CD4-positive, alpha-beta T cell treated with Interleukin-12 subunit alpha and Interleukin-12 subunit beta, for 1 hour (primary cell): ENCODE measurements at regions not wholly inside any gene's neighbourhood (a gene's known extent, or its start where the extent isn't known, plus 50 kb on each side); places are given as distances from the start of the nearest gene placed in this dataset.
"Not testable (repeated sequence)": the region's sequence is repeated elsewhere in the genome, so short reads cannot be mapped to it uniquely, and the experiment has no call there.

Source experiments
- DNase-seq: peaks from one replicate; pipeline ENCODE4 v3.0.0-alpha.2; 2020

DNA sequence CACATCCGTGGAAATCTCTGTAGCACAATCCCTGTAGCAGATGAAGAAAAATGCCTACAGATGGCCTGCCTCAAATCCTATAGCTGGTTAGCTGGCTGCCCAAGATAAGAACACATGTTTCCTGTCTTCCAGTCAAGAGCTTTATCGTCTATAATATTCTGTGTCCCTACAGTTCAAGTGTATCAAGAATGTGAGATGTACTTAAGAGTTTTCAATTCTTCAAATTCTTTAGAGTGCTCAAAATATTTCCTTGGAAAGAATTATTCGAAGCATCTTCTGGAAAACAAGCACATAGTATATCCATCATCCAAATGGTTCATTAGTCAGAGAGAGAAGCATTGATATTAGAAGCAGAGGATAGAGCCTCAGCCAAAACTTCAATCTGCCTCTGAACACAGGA, 239.8 kb downstream of the COG6 start:
- DNase-seq, result no peak

DNA sequence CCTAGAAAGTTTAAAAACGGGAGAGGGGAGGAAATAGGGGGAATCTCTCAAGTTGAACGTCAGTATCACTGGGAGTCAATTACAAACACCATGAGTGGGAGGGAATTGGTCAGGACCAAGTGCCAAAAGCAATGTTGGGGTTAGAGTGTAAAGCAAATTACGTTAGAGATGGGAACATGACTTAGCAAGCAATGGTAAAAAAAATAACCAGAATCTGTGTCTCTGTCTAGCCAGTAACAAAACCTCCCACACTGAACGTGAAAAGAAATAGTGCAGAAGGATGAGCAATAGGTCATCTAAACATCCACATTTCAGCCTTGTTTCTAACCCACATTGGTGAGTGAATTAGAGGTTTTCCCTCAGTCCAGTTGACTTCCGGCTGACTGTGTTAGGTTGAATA, 242.2 kb downstream of the COG6 start:
- no peak for DNase-seq

DNA sequence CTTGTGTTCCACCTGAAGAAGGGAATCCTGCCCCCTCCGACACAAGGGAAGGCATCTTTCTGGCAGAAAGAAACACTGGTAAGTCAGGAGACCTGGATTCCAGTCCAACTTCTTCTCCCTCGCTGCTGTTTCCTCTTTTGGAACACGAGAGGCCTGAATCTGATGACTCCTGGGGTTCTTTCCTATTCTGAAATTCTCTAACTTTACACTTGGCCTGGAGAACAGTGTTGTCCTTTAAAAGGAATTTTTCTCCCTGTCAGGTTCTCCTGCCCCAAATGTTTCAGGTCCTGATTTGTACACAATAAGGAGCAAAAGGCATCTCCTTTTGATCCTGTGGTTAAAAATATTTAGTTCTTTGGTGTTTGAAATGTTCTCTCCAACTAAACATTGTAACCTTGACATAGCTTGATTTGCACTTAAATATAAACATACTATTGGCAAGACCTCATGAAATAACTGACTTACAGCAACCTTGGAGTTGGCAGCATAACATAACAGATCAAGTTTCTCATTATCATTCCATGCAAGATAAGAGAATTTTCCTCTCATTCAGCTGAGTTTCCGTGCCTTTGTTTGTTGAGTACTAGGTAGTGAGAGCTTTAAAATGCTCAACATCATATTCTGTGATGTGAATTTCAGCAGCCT, 244.8 kb downstream of the COG6 start:
- DNase-seq, result no peak

DNA sequence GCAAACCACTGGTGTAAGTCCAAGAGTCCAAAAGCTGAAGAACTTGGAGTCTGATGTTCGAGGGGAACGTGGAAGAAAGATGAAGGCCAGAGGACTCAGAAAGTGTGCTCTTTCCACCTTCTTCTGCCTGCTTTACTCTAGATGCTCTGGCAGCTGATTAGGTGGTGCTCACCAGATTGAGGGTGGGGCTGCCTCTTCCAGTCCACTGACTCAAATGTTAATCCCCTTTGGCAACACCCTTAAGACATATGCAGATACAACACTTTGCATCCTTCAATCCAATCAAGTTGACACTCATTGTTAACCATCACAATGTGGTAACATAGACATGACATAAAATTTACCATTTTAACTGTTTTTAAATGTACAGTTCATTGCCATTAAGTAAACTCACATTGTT, 249.5 kb downstream of the COG6 start:
- no peak for DNase-seq

DNA sequence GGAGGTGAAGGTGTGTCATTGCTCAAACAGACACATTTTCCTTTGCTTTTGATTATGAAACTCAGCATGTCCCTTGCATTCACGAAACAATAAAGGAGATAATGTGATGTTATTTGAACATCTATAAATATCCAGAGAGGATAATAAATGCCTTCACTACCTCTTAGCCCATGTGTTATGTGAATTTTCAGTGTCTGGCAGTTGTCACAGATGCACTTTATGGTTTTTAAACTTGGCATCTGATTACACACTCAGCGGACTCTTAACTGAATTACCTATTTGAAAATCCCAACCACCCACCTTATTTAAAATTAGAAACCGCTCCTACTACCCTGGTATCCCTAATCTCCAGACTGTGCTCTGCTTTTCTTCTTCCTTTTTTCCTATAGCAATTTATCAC, 254.2 kb downstream of the COG6 start:
- no peak for DNase-seq

DNA sequence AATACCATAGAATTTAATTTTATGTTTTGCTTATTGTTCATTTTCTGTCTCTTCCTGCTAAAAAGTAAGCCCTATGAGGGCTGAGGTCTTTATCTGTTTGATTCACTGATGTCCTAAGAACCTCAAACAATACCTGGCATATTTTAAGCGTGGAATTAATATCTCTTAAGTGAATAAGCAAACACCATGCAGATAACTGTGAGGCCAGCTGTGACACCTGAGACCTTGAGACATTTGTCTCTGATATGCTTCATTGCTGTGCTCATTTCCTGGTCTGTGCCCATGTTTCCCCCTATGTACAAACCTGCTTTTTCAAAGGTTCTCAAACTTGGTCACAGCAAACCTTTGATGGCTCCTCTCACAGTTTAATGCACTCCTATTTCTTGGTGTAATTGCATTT, 254.6 kb downstream of the COG6 start:
- no peak for DNase-seq

DNA sequence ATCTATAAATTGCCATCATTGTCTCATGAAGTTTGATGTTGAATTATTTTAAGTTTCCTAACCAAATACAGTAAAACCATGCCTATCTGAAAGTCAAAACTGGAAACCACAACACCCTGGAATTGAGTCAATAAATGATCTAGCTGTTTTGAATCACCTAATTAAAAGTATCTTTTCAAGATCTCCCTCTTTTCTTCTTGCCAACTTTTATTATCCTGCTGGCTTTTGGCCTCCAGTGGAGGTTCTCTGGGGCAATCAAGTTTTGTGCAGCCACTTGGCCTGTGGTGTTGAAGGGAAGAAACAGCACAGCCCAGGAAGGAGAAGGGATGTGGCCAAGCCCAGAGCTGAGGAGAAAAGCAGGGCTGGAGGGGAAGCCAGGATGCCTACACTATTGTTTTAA, 255.4 kb downstream of the COG6 start:
- DNase-seq, result no peak

DNA sequence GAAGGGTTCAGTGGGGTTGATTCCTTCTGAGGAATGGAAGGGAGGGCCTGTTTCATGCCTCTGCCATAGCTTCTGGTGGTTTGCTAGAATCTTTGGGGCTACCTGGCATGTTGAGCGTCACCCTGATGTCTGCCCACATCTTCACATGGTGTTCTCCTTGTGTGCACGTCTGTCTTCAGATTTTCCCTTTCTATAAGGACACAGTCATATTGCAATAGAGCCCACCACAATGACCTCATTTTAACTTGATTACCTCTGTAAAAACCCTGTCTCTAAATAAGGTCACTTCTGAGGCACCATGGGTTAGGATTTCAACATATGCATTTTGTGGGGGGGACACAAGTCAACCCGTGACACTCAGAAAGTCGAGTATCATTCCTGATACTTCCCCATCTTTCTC, 257.9 kb downstream of the COG6 start:
- DNase-seq, result no peak

DNA sequence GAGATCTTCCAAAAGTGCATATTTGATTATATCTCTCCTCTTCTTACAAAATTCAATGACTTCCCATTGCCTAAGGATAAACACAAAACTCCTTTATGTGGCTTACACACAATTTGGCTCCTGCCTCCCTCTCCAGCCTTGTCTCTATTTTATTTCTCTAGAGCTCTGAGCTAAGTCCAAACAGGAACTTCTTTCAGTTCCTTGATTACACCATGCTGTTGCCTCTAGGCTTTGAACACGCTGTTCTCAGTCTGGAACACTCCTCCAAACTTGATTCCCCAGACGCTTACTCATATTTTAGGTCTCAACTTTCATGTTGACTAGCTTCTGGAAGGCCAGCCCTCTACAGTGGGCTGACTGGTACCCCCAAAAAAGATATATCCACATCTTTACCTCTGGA, 258.5 kb downstream of the COG6 start:
- no peak for DNase-seq

DNA sequence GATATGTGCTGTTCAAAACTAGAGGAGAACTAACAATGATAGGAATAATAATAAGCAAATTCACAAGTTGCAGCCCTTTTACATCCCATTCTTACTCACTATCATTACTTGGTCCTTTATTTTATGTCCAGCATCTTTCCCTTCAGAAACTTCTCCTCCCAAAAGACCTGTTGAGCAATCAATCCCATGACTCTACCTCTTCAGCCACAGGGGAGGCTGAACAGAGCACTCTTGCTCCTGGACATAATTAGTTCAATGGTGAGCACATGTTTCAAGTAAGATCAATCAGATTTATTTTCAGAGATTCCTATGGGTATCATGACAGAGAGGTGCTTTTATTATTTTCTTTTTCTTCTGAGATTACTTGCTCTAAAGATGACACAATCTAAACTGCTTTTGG, 260.0 kb downstream of the COG6 start:
- no peak for DNase-seq

DNA sequence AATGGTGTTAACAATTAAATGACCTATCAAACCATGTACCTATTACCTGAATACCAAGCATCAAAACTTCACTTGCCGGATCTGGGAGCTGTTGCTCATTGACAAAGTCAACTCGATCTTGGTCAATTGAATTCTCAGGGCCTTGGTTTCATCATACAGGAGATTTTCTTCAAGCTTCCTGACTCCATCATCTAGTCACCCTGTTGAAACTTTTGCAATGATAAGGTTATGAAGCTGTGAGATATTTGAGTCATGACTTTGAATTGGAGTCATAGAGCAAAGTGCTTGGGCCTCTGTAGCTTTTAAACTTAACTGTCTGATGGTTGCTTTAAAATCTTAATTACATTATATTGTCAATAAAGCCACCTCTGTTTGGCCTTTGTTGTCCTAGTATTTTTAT, 260.9 kb downstream of the COG6 start:
- DNase-seq, result no peak

DNA sequence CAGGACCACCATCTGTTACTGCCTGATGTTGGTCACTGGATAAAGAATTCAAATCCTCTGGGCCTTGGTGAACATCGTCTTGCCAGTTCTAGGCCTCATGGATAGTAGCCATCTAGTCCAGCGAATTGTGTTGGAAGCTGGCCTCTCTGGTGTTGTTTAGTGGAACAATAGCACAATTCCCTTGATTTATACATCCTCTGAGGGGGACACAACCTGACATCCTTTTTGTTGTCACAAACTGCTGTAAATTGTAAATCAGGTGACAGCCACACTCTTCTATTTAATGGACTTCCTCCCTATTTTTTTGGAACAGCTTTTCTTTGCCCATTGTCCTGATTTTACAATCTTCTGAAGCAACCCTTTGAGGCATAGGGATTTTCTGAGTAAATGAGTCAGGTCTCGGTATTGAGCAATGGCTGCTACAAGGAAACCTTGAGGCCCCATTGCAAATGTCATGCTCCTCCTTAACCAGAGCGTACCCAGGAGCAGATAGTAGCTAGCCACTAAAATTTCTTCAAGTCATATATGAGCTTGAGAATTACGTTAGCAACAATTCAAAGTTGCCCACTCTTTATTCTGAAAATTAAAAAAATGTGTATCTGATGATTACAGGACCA, 263.3 kb downstream of the COG6 start:
- DNase-seq, result no peak

DNA sequence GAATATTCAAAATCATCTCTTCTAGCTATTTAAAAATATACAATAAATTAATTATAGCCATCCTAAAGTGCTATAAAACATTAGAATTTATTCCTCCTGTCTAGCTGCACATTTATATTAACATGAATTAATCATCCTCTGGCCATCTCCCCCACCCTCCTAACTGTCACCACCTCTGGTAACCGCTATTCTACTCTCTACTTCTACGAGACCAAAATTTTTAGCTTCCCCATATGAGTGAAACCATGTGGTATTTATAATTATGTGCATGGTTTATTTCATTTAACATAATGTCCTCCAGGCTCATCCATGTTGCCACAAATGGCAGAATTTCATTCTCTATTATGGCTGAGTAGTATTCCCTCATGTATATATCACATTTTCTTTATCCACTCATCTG, 265.2 kb downstream of the COG6 start:
- no peak for DNase-seq

DNA sequence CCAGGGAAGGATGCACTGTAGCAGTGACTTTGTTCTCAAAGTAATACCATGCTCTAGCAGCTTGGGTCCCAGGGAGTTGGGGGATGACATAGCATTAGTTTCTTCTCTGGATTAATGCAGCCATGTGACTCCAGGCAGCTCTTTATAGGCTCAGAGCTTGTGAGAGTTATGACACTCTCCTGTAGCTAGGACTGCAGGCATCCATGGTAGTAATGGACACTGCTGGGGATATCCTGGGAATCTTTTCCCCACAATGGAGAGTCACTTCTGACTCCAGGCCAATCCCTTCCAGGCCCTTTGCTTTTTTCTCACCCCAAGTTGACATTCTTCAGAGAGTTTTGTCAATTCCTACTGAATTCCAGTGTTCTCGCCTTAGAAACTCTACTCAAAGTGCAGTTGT, 270.9 kb downstream of the COG6 start:
- DNase-seq, result no peak

DNA sequence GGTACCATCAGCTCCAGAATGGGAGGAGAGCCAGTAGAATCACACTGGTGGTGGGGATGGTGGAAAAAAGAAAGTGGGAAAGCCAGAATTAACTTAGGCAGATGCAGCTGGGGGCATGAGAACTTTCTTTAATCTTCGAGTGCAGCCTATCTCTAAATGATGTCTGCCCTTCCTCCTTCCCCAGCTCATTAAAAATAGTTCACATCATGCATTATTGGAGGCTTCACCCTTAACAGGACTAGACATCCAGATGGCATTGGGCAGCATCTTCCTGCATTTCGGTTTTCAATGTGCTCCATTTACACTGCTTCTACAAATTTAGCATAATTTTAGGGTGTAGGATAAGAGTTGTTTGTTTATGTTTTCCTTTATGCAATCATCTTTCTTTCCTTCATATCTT, 272.8 kb downstream of the COG6 start:
- DNase-seq, result no peak

DNA sequence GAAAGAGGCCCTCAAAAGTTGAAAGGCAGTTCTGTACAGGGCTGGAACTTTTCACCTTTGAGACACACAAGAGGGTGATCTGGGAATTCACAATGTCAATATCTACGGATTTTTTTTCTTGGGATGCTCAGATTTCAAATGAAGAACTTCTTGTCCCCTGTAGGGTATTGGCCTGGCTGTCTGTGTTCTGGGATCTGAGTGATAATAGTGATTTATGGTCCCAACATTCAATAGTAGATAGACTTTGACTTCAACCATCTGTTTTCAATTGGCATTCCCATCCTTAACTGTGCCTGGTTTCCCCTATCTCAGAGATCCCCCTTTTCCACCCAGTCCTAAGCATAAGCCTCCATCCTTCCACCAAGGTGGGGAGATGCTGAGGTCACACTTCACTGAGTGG, 274.1 kb downstream of the COG6 start:
- no peak for DNase-seq

DNA sequence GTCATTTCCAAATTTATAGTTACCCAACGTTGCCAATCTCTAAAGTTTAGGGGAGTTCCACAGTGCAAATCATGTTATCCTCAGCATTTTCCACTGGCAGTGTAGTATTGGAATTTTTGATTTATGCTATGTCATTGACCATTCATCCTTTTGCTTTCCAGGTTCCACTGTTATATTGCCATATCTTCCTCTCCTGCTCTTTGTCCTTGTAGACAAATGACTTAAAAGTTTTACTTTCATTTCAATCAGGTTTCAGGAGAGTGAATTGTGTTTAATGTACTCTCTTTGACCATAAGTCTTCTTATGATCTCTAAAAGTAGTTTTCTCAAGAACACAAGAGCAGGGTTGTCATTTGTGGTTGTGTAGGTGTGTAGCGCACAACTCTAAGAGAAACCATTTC, 274.6 kb downstream of the COG6 start:
- no peak for DNase-seq

DNA sequence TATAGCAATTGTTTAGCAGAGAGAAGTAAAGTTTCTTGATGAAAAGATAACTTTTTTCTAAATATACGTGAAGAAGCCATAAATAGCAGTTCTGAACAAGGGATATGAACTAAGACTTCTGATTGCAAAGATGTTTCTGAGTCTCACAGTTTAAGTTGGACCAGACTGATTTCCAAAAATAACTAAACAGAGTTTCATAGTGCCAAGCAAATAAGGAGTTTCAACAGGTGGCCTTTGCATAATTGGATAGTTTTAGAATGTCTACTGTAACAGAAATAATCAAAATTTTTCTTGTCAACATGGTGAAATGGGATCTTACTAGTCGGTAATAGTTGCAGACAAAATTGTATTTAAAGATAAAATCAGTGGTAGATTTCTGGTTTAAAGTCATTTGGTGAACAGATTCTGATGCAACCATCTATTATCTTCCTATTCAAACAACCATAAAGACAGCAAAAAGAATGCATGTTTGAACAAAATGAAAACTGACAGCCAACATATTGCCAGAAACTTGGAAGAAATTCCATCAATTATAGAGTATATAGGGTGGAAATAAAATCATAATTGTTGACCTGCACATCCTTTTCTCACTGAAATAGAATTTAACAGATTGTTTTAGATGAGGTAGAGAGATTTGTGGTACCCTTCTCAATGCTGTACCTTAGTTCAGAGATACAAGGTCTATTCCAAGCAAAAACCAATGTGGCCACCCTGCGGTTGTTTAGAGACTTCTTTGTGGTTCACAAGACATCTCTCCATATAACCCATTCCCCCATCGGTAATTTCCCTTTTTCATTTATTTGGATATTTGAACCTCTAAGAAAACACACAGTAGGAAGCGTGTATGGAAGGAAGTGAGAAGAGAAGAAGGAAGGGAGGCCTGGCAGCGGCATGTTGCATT, 275.3 kb downstream of the COG6 start:
- DNase-seq, result no peak

DNA sequence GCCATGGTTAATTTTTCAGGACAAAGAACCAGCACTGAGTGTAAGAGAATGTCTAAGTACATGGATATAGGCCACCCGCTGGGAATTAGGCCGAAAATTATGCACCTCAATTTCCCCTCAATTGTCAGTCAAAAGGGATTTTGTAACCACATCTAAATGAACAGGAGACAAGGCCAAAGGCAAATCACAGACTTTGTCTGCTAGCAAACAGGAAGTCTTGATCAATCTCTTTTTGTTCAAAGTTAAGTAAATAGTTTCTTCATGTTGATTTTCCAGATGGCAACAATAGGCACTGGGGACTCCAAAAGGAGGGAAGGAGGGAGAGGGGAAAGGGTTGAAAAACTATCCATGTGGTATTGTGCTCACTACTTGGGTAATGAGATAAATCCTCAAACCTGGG, 276.0 kb downstream of the COG6 start:
- no peak for DNase-seq

DNA sequence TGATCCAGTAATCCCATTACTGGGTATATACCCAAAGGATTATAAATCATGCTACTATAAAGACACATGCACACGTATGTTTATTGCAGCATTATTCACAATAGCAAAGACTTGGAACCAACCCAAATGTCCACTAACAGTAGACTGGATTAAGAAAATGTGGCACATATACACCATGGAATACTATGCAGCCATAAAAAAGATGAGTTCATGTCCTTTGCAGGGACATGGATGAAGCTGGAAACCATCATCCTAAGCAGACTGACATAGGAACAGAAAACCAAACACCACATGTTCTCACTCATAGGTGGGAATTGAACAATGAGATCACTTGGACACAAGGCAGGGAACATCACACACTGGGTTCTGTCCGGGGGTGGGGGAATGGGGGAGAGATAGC, 277.1 kb downstream of the COG6 start:
- not testable (repeated sequence) for DNase-seq

DNA sequence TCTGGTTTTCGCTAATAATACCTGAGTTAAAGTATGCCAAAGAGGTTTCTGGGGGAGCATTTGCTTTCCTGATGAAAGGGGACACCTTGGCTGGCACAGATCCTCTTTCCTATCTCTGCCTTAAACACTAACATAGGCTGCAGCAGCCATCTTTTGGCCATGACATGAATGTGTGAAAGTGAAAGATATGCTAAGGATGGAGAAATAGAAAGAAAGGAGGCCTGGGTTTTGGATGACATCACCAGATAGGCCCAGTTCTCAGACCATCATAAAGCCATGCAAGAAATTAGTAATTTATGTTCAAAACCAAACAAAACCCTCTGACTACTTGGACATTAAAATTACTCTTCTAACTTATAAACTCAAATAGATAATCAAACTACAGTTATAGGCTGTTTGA, 279.7 kb downstream of the COG6 start:
- no peak for DNase-seq

DNA sequence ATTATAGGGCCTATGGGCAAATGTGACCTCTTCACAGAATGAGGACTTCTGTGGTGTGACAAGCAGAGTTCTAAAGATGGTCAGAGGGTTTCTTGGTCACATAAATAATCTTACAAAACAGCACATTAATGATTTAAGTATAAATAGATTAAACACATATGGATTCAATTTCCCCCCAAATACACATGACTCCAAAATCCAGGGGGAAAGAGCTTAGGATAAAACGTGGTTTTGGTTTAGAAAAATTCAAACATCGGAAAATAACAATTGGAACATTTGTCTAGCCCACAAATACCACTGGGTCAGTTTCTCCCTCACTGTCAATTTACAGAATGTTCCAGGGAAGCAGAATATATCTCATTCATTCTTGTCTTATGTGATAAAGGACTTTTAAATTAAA, 283.1 kb downstream of the COG6 start:
- DNase-seq, result no peak

DNA sequence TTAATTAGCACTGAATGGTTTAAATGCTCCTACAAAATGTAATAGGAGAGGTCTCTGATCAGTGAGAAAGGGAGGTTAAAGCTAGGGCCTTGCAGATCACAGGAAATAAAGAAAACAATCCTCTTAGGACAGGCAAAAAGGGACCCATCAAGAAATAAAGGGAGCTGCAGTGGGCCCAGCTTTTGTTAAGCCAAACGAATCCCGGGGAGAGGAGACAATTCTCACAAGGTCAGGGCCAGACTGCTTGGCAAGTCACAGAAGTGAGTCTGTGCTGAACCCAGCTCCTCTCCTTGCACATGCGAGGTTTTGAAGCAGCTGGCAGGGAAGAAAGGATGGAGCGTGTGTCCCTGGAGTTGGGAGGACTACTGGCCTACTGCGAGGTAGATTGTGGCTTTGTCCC, 285.8 kb downstream of the COG6 start:
- DNase-seq, result no peak

DNA sequence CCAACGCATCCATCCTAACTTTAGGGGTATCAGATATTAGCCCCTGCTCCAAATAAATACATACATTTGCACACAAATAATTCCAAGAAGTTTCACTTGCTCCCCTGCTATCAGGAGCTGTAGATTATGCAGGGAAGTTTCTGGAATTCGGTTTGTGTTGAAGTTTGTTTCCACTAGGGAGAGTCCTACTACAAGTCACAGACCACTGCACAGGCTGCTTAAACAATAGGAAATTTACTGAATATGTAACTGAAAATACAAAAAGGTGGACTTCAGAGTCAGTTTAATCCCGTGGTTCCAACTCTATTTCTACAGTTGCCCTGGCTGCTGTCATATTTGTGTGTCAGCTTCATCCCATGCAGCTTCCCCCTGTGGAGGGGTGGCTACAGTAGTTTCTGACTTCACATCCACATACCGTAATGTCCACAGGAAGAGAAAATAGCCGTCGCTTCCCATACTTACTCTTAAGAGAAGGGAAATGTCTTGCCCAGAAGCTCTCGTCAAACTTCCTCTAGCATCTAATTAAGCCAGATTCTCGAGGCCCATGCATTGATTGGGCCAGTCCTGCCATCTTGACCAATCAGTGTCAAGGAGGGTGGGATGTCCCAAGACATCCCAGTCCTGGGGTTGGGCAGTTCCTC, 286.6 kb downstream of the COG6 start:
- no peak for DNase-seq
